ENCODE measurements at regions not wholly inside any gene's neighbourhood (a gene's known extent, or its start where the extent isn't known, plus 50 kb on each side); places are given as distances from the start of the nearest gene placed in this dataset.

- DNase-seq (no peak), ATAC-seq (no peak)
- intact Hi-C loops (cut with DNase I, micrococcal nuclease) = no loop called here
Observed at GRCh38 chr13:89281331-89281730, 1610.2 kb downstream of the SLITRK5 start.

GRCh38 chr13:89282241-89282640, 1611.1 kb downstream of the SLITRK5 start:
- DNase-seq = no peak
- no peak for ATAC-seq
- intact Hi-C loops (cut with DNase I, micrococcal nuclease) = no loop called here

- DNase-seq (no peak), ATAC-seq (no peak)
- intact Hi-C loops (cut with DNase I, micrococcal nuclease) = no loop called here
Observed at GRCh38 chr13:89287381-89287780, 1616.2 kb downstream of the SLITRK5 start.

- ATAC-seq (no peak), DNase-seq (no peak)
- intact Hi-C loops (cut with DNase I, micrococcal nuclease) = no loop called here
Observed at GRCh38 chr13:89294115-89294867, 1623.1 kb downstream of the SLITRK5 start.

GRCh38 chr13:89307278-89307677, 1636.1 kb downstream of the SLITRK5 start:
- ATAC-seq (no peak), DNase-seq (no peak)
- intact Hi-C loops (cut with DNase I, micrococcal nuclease) = no loop called here

- no peak for ATAC-seq
- intact Hi-C loops (cut with DNase I, micrococcal nuclease) = no loop called here
Observed at GRCh38 chr13:89310943-89311672, 1639.9 kb downstream of the SLITRK5 start.

GRCh38 chr13:89315287-89315686, 1644.1 kb downstream of the SLITRK5 start:
- intact Hi-C loops (cut with DNase I, micrococcal nuclease) = no loop called here
- ATAC-seq (no peak), DNase-seq (no peak)

More at GRCh38 chr13:89310943-89311672, 1639.9 kb downstream of the SLITRK5 start:
- DNase-seq = no peak

- intact Hi-C loops (cut with DNase I, micrococcal nuclease) = no loop called here
- ATAC-seq (no peak), DNase-seq (no peak)
Observed at GRCh38 chr13:89322466-89322865, 1651.3 kb downstream of the SLITRK5 start.

- intact Hi-C loops (cut with DNase I, micrococcal nuclease) = no loop called here
- ATAC-seq (no peak), DNase-seq (no peak)
Observed at GRCh38 chr13:89324582-89324981, 1653.4 kb downstream of the SLITRK5 start.

- no peak for ATAC-seq
- intact Hi-C loops (cut with DNase I, micrococcal nuclease) = loop anchor here in 1 of 2 donors (5.0 kb wide), 1 partner anchor 49 kb away; no protein-coding TSS in a partner anchor
- DNase-seq = no peak
Observed at GRCh38 chr13:89343165-89343564, 1672.0 kb downstream of the SLITRK5 start.

GRCh38 chr13:89352384-89352783, 1681.2 kb downstream of the SLITRK5 start:
- no peak for DNase-seq
- intact Hi-C loops (cut with DNase I, micrococcal nuclease) = no loop called here
- ATAC-seq = no peak

- intact Hi-C loops (cut with DNase I, micrococcal nuclease) = no loop called here
- ATAC-seq = no peak
- DNase-seq = no peak
Observed at GRCh38 chr13:89361909-89362308, 1690.7 kb downstream of the SLITRK5 start.

- DNase-seq (no peak), ATAC-seq (no peak)
- intact Hi-C loops (cut with DNase I, micrococcal nuclease) = no loop called here
Observed at GRCh38 chr13:89363144-89363543, 1692.0 kb downstream of the SLITRK5 start.

- DNase-seq (no peak), ATAC-seq (no peak)
- intact Hi-C loops (cut with DNase I, micrococcal nuclease) = no loop called here
Observed at GRCh38 chr13:89372193-89372592, 1701.0 kb downstream of the SLITRK5 start.

GRCh38 chr13:89375839-89376238, 1704.7 kb downstream of the SLITRK5 start:
- intact Hi-C loops (cut with DNase I, micrococcal nuclease) = no loop called here
- DNase-seq (no peak), ATAC-seq (peak; percentile 19)

GRCh38 chr13:89380101-89380500, 1708.9 kb downstream of the SLITRK5 start:
- intact Hi-C loops (cut with DNase I, micrococcal nuclease) = no loop called here
- DNase-seq (peak in 1 of 2 donors; percentile 16), ATAC-seq (peak; percentile 78)

- intact Hi-C loops (cut with DNase I, micrococcal nuclease) = no loop called here
- ATAC-seq = no peak
- DNase-seq = no peak
Observed at GRCh38 chr13:89382981-89383380, 1711.8 kb downstream of the SLITRK5 start.

GRCh38 chr13:89383891-89384290, 1712.7 kb downstream of the SLITRK5 start:
- intact Hi-C loops (cut with DNase I, micrococcal nuclease) = no loop called here
- no peak for ATAC-seq
- no peak for DNase-seq

- intact Hi-C loops (cut with DNase I, micrococcal nuclease) = loop anchor here in 1 of 2 donors (5.0 kb wide), 1 partner anchor 52 kb away; no protein-coding TSS in a partner anchor
- no peak for DNase-seq
- no peak for ATAC-seq
Observed at GRCh38 chr13:89393758-89394304, 1722.7 kb downstream of the SLITRK5 start.

- ATAC-seq = no peak
- intact Hi-C loops (cut with DNase I, micrococcal nuclease) = no loop called here
- DNase-seq = no peak
Observed at GRCh38 chr13:89401264-89401675, 1730.1 kb downstream of the SLITRK5 start.

All from left colon (tissue), 2 donors.